ENCODE measurements at regions not wholly inside any gene's neighbourhood (a gene's known extent, or its start where the extent isn't known, plus 50 kb on each side); places are given as distances from the start of the nearest gene placed in this dataset.

DNA sequence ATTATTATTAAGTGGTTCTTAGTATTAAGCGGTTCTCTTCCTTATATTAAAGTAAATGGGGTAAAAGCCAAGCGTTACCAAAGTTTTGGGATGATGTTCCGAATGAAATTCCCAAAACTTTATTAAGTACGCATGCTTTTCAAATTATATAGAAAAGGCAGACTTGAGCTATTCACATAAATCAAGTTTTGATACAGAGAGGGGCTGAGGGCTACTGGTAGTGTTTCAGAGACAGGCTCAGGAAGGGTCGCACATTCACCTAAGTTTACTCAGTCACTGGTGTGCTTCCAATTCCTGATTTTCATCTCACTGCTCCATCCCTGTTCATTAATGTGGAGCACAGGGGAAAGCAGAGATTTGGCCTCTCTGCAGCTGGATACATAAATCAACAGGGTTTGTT lies 652.2 kb downstream of the QKI start:
- no peaks in the 10 kb centered on the region for H3K36me3 ChIP-seq
- TF ChIP-seq POLR2AphosphoS5 (IDR thresholded peaks at IDR 0.05), result no peak
- H3K27ac ChIP-seq (replicated peaks in 1 of 4), result no peak overlapping the region
- DNase-seq (ENCODE audit: extremely low spot score), result no peak
- 91% methylated on average over 5 of the region's 5 CpGs for WGBS
- H3K4me3 ChIP-seq, result no peak overlapping the region
- no peaks in the 10 kb centered on the region for H3K9me3 ChIP-seq
- intact Hi-C loops (cut with DNase I), result no loop called here
- H3K4me1 ChIP-seq, result peaks cover 0 to 3% (median 0%) of the 10 kb centered on the region in 4 donors
- H3K27me3 ChIP-seq, result no peaks in the 10 kb centered on the region

DNA sequence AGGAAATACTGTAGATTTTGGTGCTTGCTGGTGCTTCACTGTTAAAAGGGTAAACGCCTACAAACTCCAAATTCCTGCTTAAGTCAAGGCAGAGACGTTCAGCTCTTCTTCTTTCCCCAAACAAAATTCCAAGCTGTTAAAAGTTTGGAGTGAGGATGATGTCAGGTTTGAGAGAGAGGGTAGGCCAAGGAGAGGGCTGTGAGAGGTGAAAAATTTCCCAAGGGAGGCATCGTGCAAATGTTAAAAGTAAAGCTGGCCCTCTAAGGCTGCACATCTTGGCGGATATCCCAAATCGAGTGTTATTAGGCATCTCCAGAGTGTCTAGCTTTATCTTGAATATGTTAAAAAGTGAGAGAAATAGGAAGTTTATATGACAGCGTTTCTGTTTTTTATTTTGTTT lies 651.8 kb downstream of the QKI start:
- intact Hi-C loops (cut with DNase I), result no loop called here
- DNase-seq (ENCODE audit: extremely low spot score), result no peak
- TF ChIP-seq, protein P1, sequence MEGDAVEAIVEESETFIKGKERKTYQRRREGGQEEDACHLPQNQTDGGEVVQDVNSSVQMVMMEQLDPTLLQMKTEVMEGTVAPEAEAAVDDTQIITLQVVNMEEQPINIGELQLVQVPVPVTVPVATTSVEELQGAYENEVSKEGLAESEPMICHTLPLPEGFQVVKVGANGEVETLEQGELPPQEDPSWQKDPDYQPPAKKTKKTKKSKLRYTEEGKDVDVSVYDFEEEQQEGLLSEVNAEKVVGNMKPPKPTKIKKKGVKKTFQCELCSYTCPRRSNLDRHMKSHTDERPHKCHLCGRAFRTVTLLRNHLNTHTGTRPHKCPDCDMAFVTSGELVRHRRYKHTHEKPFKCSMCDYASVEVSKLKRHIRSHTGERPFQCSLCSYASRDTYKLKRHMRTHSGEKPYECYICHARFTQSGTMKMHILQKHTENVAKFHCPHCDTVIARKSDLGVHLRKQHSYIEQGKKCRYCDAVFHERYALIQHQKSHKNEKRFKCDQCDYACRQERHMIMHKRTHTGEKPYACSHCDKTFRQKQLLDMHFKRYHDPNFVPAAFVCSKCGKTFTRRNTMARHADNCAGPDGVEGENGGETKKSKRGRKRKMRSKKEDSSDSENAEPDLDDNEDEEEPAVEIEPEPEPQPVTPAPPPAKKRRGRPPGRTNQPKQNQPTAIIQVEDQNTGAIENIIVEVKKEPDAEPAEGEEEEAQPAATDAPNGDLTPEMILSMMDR (IDR thresholded peaks at IDR 0.05), result no peak
- TF ChIP-seq POLR2AphosphoS5 (IDR thresholded peaks at IDR 0.05), result no peak
- no peak for TF ChIP-seq POLR2A (IDR thresholded peaks at IDR 0.05; ENCODE audit: low read depth)
- no peak for TF ChIP-seq EP300 (IDR thresholded peaks at IDR 0.05)
- Histone ChIP-seq H3K27me3 (no peaks in the 10 kb centered on the region), H3K36me3 (no peaks in the 10 kb centered on the region), H3K4me1 (peaks cover 0 to 3% (median 0%) of the 10 kb centered on the region in 4 donors), H3K9me3 (no peaks in the 10 kb centered on the region), H3K27ac (replicated peaks in 1 of 4) (no peak overlapping the region), H3K4me3 (no peak overlapping the region)
- WGBS, result 55% methylated on average over 6 of the region's 6 CpGs

DNA sequence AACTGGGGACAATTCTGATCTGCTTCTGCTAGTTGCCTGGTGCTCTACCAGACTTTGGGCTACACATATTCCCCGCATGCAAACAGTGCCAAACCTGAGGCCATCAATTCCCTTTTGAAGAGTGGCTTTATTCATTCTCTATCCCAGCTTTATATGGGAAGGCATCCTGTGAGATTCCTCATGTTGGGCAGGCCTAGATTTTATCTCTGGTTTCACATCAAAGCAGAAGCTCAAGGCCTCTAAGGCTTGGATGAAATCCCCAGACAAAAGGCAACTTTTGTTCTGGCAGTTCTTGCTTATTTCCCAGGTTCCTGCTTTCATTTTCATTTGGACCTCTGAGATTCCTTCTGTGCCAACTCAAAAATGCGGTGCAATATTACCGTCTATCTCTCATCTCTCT lies 648.8 kb downstream of the QKI start:
- Histone ChIP-seq H3K9me3 (no peaks in the 10 kb centered on the region), H3K4me1 (no peaks in the 10 kb centered on the region), H3K27me3 (no peaks in the 10 kb centered on the region), H3K4me3 (no peak overlapping the region), H3K27ac (replicated peaks in 1 of 4) (no peak overlapping the region), H3K36me3 (no peaks in the 10 kb centered on the region)
- TF ChIP-seq, protein P1 (IDR thresholded peaks at IDR 0.05), result no peak
- TF ChIP-seq POLR2A (IDR thresholded peaks at IDR 0.05; ENCODE audit: low read depth) (no peak), EP300 (IDR thresholded peaks at IDR 0.05) (no peak), POLR2AphosphoS5 (IDR thresholded peaks at IDR 0.05) (no peak)
- WGBS, result 80% methylated on average over 3 of the region's 3 CpGs
- DNase-seq (ENCODE audit: extremely low spot score), result no peak
- intact Hi-C loops (cut with DNase I), result no loop called here

DNA sequence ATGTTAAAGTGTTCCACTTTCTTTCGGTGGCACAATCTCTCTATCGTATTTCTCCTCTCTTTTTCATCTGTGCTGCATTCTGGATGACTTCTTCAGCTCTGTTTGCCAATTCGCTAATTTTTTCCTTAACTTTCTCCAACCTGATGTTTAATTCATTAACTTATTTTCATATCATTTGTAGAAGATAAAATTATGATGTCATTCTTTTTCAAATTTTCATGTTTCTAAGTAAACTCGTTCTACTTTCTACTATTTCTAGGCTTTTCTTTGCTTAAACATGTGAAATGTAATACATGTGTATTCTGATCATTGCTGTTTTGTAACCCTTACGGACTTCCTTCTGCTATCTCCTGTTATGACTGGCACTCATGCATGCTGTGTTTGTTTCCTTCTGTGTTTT lies 648.4 kb downstream of the QKI start:
- DNase-seq (ENCODE audit: extremely low spot score), result no peak
- intact Hi-C loops (cut with DNase I), result no loop called here
- TF ChIP-seq POLR2AphosphoS5 (IDR thresholded peaks at IDR 0.05), result no peak
- Histone ChIP-seq H3K27me3 (no peaks in the 10 kb centered on the region), H3K4me3 (no peak overlapping the region), H3K4me1 (no peaks in the 10 kb centered on the region), H3K27ac (replicated peaks in 1 of 4) (no peak overlapping the region), H3K36me3 (no peaks in the 10 kb centered on the region), H3K9me3 (no peaks in the 10 kb centered on the region)
- 89% methylated on average over 5 of the region's 5 CpGs for WGBS

DNA sequence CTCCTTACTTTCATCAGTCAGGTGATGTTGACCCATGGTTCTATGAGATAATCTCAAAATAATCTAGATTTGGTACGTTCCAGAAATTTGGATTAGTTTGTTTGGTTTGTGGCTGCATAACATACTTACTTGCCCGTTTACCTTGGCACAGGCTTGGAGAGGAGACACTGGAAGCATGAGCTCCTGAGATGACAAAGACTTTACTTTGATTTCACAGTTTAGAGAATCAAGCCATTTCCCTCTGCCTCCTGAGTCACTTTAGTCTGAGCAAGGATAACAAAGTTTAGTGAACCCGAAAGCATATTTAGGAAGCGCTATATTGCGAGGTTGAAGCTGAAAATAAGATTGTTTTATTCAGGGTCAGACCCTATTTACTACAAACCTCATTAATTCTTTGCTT lies 643.4 kb downstream of the QKI start:
- TF ChIP-seq, protein P1 (IDR thresholded peaks at IDR 0.05), result no peak
- no peak for TF ChIP-seq POLR2A (IDR thresholded peaks at IDR 0.05; ENCODE audit: low read depth)
- TF ChIP-seq EP300 (IDR thresholded peaks at IDR 0.05), result no peak
- no peak for TF ChIP-seq POLR2AphosphoS5 (IDR thresholded peaks at IDR 0.05)
- intact Hi-C loops (cut with DNase I), result no loop called here
- no peaks in the 10 kb centered on the region for H3K27me3 ChIP-seq
- no peak overlapping the region for H3K27ac ChIP-seq (replicated peaks in 1 of 4)
- no peaks in the 10 kb centered on the region for H3K36me3 ChIP-seq
- H3K9me3 ChIP-seq, result no peaks in the 10 kb centered on the region
- WGBS, result 88% methylated on average over 5 of the region's 5 CpGs
- no peak for DNase-seq (ENCODE audit: extremely low spot score)
- H3K4me1 ChIP-seq, result no peaks in the 10 kb centered on the region
- H3K4me3 ChIP-seq, result no peak overlapping the region

DNA sequence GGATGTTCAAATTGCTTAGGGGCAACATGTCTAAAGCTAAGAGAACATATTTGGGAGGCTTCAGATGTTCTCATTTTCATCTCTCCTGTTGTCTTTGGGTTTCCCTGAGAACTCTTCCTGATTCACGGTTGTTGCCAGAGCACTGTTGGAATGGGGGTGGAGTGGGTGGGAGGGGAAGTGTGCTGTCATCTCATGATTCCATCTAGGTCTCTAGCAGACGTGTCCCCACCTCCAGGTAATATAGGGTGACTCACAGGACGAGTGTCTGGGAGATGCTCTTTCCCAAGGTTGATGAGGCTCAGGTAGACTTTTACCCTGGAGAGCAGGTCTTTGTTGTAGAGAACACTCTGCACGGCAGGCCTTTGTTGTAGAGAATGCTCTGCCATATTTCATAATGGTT lies 636.9 kb downstream of the QKI start:
- no peak for DNase-seq (ENCODE audit: extremely low spot score)
- Histone ChIP-seq H3K4me1 (no peaks in the 10 kb centered on the region), H3K9me3 (no peaks in the 10 kb centered on the region), H3K27ac (replicated peaks in 1 of 4) (no peak overlapping the region), H3K4me3 (no peak overlapping the region), H3K27me3 (peaks cover 0 to 3% (median 0%) of the 10 kb centered on the region in 4 donors), H3K36me3 (no peaks in the 10 kb centered on the region)
- TF ChIP-seq, protein P1 (IDR thresholded peaks at IDR 0.05), result no peak
- TF ChIP-seq POLR2AphosphoS5 (IDR thresholded peaks at IDR 0.05) (no peak), POLR2A (IDR thresholded peaks at IDR 0.05; ENCODE audit: low read depth) (no peak)
- 77% methylated on average over 4 of the region's 4 CpGs for WGBS
- intact Hi-C loops (cut with DNase I), result no loop called here

Measured in esophagus muscularis mucosa (tissue), 4 donors.